K562 (cell line): ENCODE measurements at regions not wholly inside any gene's neighbourhood (a gene's known extent, or its start where the extent isn't known, plus 50 kb on each side); places are given as distances from the start of the nearest gene placed in this dataset.
"Not testable (repeated sequence)": the region's sequence is repeated elsewhere in the genome, so short reads cannot be mapped to it uniquely, and the experiment has no call there.

Source experiments
- ATAC-seq: fragments of 200-7000 bp; cut with Tn5 transposase; 3 replicates; pipeline ENCODE4 v1.9.1; 2020; ENCODE audit warnings: moderate library complexity
- BruUV-seq: library from RNA; stranded (reverse); fragments of 400-500 nt; replicated peaks from 2 replicates; lab custom pipeline; 2021; lab: Mats Ljungman, UMichigan
- CTCF ChIA-PET: fragments of 300-600 bp; formaldehyde crosslinking; extraction: SDS; loops from one replicate; lab custom pipeline; 2021; ENCODE audit warnings: low intra/inter-chr PET ratio; lab: Yijun Ruan, JAX
- POLR2A ChIA-PET: fragments of 300-600, 350-650 bp; sonication (Branson Sonifier 250); formaldehyde crosslinking; extraction: SDS; loops from one replicate; lab custom pipeline; 2021; ENCODE audit warnings: antibody characterized with exemption, inconsistent platforms; lab: Yijun Ruan, JAX
- DNase-seq, 4 experiments: peaks; one replicate each; pipeline versions ENCODE4 v3.0.0 to v3.0.0-alpha.2; 2011 to 2018; ENCODE audit warnings: low spot score in 3 of 4, mixed read lengths in 3 of 4; ENCODE audit errors: extremely low read depth in 1 of 4
- FAIRE-seq: peaks from 2 replicates; lab custom pipeline; 2011; peaks lifted over from hg19 to GRCh38; lab: Jason Lieb, UNC
- H2AFZ ChIP-seq: 2 replicates; pipeline ENCODE4 v1.6.0; 2011; ENCODE audit warnings: low read depth, low read length, control low read depth, inconsistent platforms
- H3K27ac ChIP-seq: fragments of 200-600 bp; 3 replicates; pipeline ENCODE4 v1.8.0; 2011; ENCODE audit warnings: low read depth, mild to moderate bottlenecking, control low read depth, inconsistent platforms, low read length, moderate library complexity, mixed read lengths; ENCODE audit errors: extremely low read depth
- H3K27me3 ChIP-seq, 2 experiments: fragments of 300-600 bp in 1 of 2; 2 replicates in 1 of 2; 3 replicates in 1 of 2; pipeline versions ENCODE4 v1.6.0 to v1.8.0; 2011; ENCODE audit warnings: inconsistent platforms in 2 of 2, low read length in 2 of 2, mild to moderate bottlenecking in 1 of 2, mixed read lengths in 1 of 2, moderate library complexity in 1 of 2; ENCODE audit not compliant: control insufficient read depth in 2 of 2, insufficient read depth in 2 of 2
- H3K36me3 ChIP-seq: fragments of 300-600 bp; 3 replicates; pipeline ENCODE4 v1.8.0; 2011; ENCODE audit warnings: mild to moderate bottlenecking, low read length, inconsistent platforms; ENCODE audit not compliant: control insufficient read depth, insufficient read depth
- H3K4me1 ChIP-seq, 2 experiments: fragments of 200-600 bp in 1 of 2; replicated peaks in 1 of 2; 2 replicates in 1 of 2; 3 replicates in 1 of 2; pipeline versions ENCODE4 v1.5.1 to v1.8.0; 2011; ENCODE audit warnings: inconsistent platforms in 2 of 2, low read length in 2 of 2, mild to moderate bottlenecking in 1 of 2, mixed read lengths in 1 of 2, moderate library complexity in 1 of 2; ENCODE audit not compliant: control insufficient read depth in 2 of 2, insufficient read depth in 2 of 2
- H3K4me2 ChIP-seq: 2 replicates; pipeline ENCODE4 v1.6.1; 2011; ENCODE audit warnings: low read length, control low read depth, inconsistent platforms, mixed read lengths; ENCODE audit not compliant: insufficient read depth
- H3K4me3 ChIP-seq: fragments of 200-600 bp; sonication (generic), shearing (Covaris generic); 2 replicates; pipeline ENCODE4 v1.5.1; 2016; ENCODE audit warnings: control low read depth, inconsistent platforms
- H3K79me2 ChIP-seq: fragments of 200-600 bp; 3 replicates; pipeline ENCODE4 v1.8.0; 2011; ENCODE audit warnings: low read length, inconsistent platforms; ENCODE audit not compliant: control insufficient read depth, insufficient read depth
- H3K9ac ChIP-seq, 2 experiments: 2 replicates each; pipeline versions ENCODE4 v1.6.0 to v1.6.1; 2011; ENCODE audit warnings: low read depth in 2 of 2, low read length in 2 of 2, control low read depth in 1 of 2, inconsistent platforms in 1 of 2, mild to moderate bottlenecking in 1 of 2, mixed read lengths in 1 of 2; ENCODE audit not compliant: insufficient read depth in 1 of 2
- H3K9me1 ChIP-seq: one replicate; pipeline ENCODE4 v1.6.0; 2011; ENCODE audit warnings: inconsistent platforms, mild to moderate bottlenecking, low read length, moderate library complexity; ENCODE audit not compliant: control insufficient read depth, insufficient read depth
- H3K9me3 ChIP-seq: replicated peaks from 2 replicates; pipeline ENCODE4 v1.5.1; 2011; ENCODE audit warnings: low read depth, low read length, inconsistent platforms; ENCODE audit not compliant: control insufficient read depth, insufficient read depth
- H4K20me1 ChIP-seq: replicated peaks from 2 replicates; pipeline ENCODE4 v1.6.1; 2011; ENCODE audit warnings: low read length, inconsistent platforms, mixed read lengths; ENCODE audit not compliant: control insufficient read depth, insufficient read depth
- BRF2 ChIP-seq: IDR thresholded peaks from 3 replicates; pipeline ENCODE4 v1.6.1; 2011; ENCODE audit warnings: borderline replicate concordance, mild to moderate bottlenecking; ENCODE audit not compliant: insufficient read length, insufficient read depth
- ELK1 ChIP-seq: sonication (generic); formaldehyde crosslinking; IDR thresholded peaks from 2 replicates; pipeline ENCODE4 v1.8.1; 2022; ENCODE audit warnings: missing genetic modification reagents
- ETV1 ChIP-seq: fragments of 450-650 bp; conservative IDR thresholded peaks from 2 replicates; pipeline ENCODE4 v1.6.1; 2016; ENCODE audit warnings: missing genetic modification characterization, control low read depth, low read depth, missing compliant biosample characterization
- IRF1 ChIP-seq: sonication (generic); formaldehyde crosslinking; IDR thresholded peaks from 2 replicates; pipeline ENCODE4 v1.8.0; 2022; ENCODE audit warnings: missing genetic modification reagents, mild to moderate bottlenecking, borderline replicate concordance
- NCOA2 ChIP-seq, 2 experiments: fragments of 450-650 bp; IDR thresholded peaks; 2 replicates each; pipeline ENCODE4 v1.6.1; 2018; ENCODE audit warnings: mild to moderate bottlenecking in 2 of 2, moderate library complexity in 1 of 2; ENCODE audit not compliant: partially characterized antibody in 2 of 2
- PCBP1 ChIP-seq: fragments of 200-400 bp; formaldehyde crosslinking; IDR thresholded peaks from 2 replicates; pipeline ENCODE4 v1.6.1; 2018; ENCODE audit warnings: mild to moderate bottlenecking, low read depth, low read length; ENCODE audit not compliant: poor library complexity, severe bottlenecking
- RBM17 ChIP-seq: fragments of 200-400 bp; formaldehyde crosslinking; IDR thresholded peaks from 2 replicates; pipeline ENCODE4 v1.6.1; 2017; ENCODE audit warnings: low read depth, mild to moderate bottlenecking, low read length, borderline replicate concordance
- SLC30A9 ChIP-seq: fragments of 250-450 bp; sonication (Bioruptor Pico); IDR thresholded peaks from 2 replicates; pipeline ENCODE4 v1.8.0; 2022; ENCODE audit warnings: mild to moderate bottlenecking, moderate library complexity
- TRIM24 ChIP-seq, 2 experiments: fragments of 450-650 bp; IDR thresholded peaks; 2 replicates each; pipeline ENCODE4 v1.6.1; 2016
- XRCC3 ChIP-seq: fragments of 450-650 bp; IDR thresholded peaks from 2 replicates; pipeline ENCODE4 v1.6.1; 2017; ENCODE audit warnings: mild to moderate bottlenecking, moderate library complexity
- XRCC4 ChIP-seq: IDR thresholded peaks from one replicate; pipeline ENCODE4 v1.6.1; 2011; ENCODE audit not compliant: insufficient read depth, insufficient read length; ENCODE audit errors: extremely low read depth
- ZNF431 ChIP-seq: sonication (generic); formaldehyde crosslinking; IDR thresholded peaks from 2 replicates; pipeline ENCODE4 v1.8.0; 2022; ENCODE audit warnings: mild to moderate bottlenecking, missing genetic modification reagents
- ZNF717 ChIP-seq: fragments of 250-450 bp; sonication (Bioruptor Pico); IDR thresholded peaks from 2 replicates; pipeline ENCODE4 v1.5.0; 2021
- ZSCAN29 ChIP-seq: fragments of 450-650 bp; IDR thresholded peaks from 2 replicates; pipeline ENCODE4 v1.6.1; 2017
- WGBS: fragments of 100-300 bp; shearing (Covaris generic); methylation state at CpG from one replicate; pipeline ENCODE4 v1.1.6; 2016; ENCODE audit warnings: low coverage, mixed read lengths; ENCODE audit not compliant: insufficient coverage; ENCODE audit errors: missing lambda C conversion rate; 5-methylcytosine and 5-hydroxymethylcytosine counted together
- in situ Hi-C: fragments of 300-500 bp; cut with MboI; formaldehyde crosslinking; loops from 4 replicates; pipeline ENCODE4 v1.15.0; 2018; ENCODE audit warnings: inconsistent platforms, mixed read lengths
- intact Hi-C: fragments of 100-400 bp; cut with micrococcal nuclease; formaldehyde crosslinking; loops from 2 replicates; pipeline ENCODE4 v1.14.2; 2022

- TF ChIP-seq IRF1 (CRISPR knock-in tag) = no peak
- no peak for TF ChIP-seq NCOA2 (IDR thresholded peaks at IDR 0.05; ENCODE audit: partially characterized antibody in 2 of 2)
- no peak for TF ChIP-seq RBM17
- no peak for TF ChIP-seq ETV1
- no peak for TF ChIP-seq ZNF431 (CRISPR knock-in tag)
- no peak for TF ChIP-seq ELK1 (CRISPR knock-in tag)
Observed at GRCh38 chr9:102445181-102445747, 549.9 kb upstream of the CYLC2 start (continued).

- intact Hi-C loops = no loop called here
- no peak overlapping the region for H3K4me2 ChIP-seq
- ChIA-PET CTCF (no interaction called here), POLR2A (no interaction called here)
- no peak overlapping the region for H3K9ac ChIP-seq
- no peaks in the 10 kb centered on the region for H4K20me1 ChIP-seq
- no peaks in the 10 kb centered on the region for H3K36me3 ChIP-seq
- H2AFZ ChIP-seq = no peak overlapping the region
- no peaks in the 10 kb centered on the region for H3K9me3 ChIP-seq
- no peak for ATAC-seq
- no peaks in the 10 kb centered on the region for H3K27me3 ChIP-seq
- TF ChIP-seq ZSCAN29 (no peak), XRCC3 (no peak), ZNF717 (no peak), BRF2 (no peak), TRIM24 (IDR thresholded peaks at IDR 0.05) (no peak), SLC30A9 (CRISPR knock-in tag) (no peak), XRCC4 (no peak), PCBP1 (no peak)
- no TSS peak for BruUV-seq
- in situ Hi-C loops = no loop called here
- no peak for FAIRE-seq
- no peak overlapping the region for H3K4me3 ChIP-seq
- H3K79me2 ChIP-seq = no peaks in the 10 kb centered on the region
- no peak for DNase-seq
- no peaks in the 10 kb centered on the region for H3K9me1 ChIP-seq
- no peak overlapping the region for H3K27ac ChIP-seq
- no peaks in the 10 kb centered on the region for H3K4me1 ChIP-seq
Observed at GRCh38 chr9:102439583-102439982, 555.5 kb upstream of the CYLC2 start.

- H3K27ac ChIP-seq, FAIRE-seq, ATAC-seq, H3K27me3 ChIP-seq, H3K9me1 ChIP-seq, H4K20me1 ChIP-seq, intact Hi-C loops, H2AFZ ChIP-seq, POLR2A ChIA-PET, H3K4me3 ChIP-seq, BruUV-seq, H3K9ac ChIP-seq, H3K4me2 ChIP-seq, H3K79me2 ChIP-seq, H3K4me1 ChIP-seq, DNase-seq, CTCF ChIA-PET, H3K36me3 ChIP-seq, H3K9me3 ChIP-seq, in situ Hi-C loops: not testable (repeated sequence)
- WGBS = 0% methylated on average over 13 of the region's 13 CpGs
Observed at GRCh38 chr9:102436599-102436998, 558.5 kb upstream of the CYLC2 start.
